ENCODE measurements at regions not wholly inside any gene's neighbourhood (a gene's known extent, or its start where the extent isn't known, plus 50 kb on each side); places are given as distances from the start of the nearest gene placed in this dataset.

GRCh38 chr19:29475469-29475868, 50.3 kb upstream of the VSTM2B start:
- ChIA-PET CTCF (interaction anchor here (2.3 kb wide), 2 partner anchors 20 to 53 kb away, joined by 7 to 9 read pairs; no protein-coding TSS in a partner anchor), POLR2A (no interaction called here)
- FAIRE-seq (no peak), DNase-seq (ENCODE audit: low read depth in 1 of 2, low spot score in 1 of 2) (no peak), ATAC-seq (no peak)
- 21% methylated on average over 12 of the region's 12 CpGs for WGBS (ENCODE audit: missing lambda C conversion rate)
- H3K4me3 ChIP-seq, result no peak overlapping the region
- H3K4me2 ChIP-seq, result no peak overlapping the region
- TF ChIP-seq KDM5A (IDR thresholded peaks at IDR 0.05) (no peak), MAZ (IDR thresholded peaks at IDR 0.05; ENCODE audit: borderline replicate concordance, low read depth, low read length) (no peak), BHLHE40 (IDR thresholded peaks at IDR 0.05; ENCODE audit: low read depth, low read length) (no peak), SMC3 (IDR thresholded peaks at IDR 0.05) (no peak), NPAS2 (CRISPR knock-in tag; IDR thresholded peaks at IDR 0.05; ENCODE audit: borderline replicate concordance) (no peak), JUNB (IDR thresholded peaks at IDR 0.05) (no peak), CBX8 (IDR thresholded peaks at IDR 0.05) (no peak), E2F6 (IDR thresholded peaks at IDR 0.05; ENCODE audit: borderline replicate concordance, low read depth) (no peak), ATOH8 (CRISPR knock-in tag; IDR thresholded peaks at IDR 0.05; ENCODE audit: low read depth) (no peak), ELK1 (IDR thresholded peaks at IDR 0.05; ENCODE audit: low read depth, low read length) (no peak), POLR2A (IDR thresholded peaks at IDR 0.05; ENCODE audit: low read length) (no peak), HOXA7 (CRISPR knock-in tag; IDR thresholded peaks at IDR 0.05) (no peak), EP300 (IDR thresholded peaks at IDR 0.05) (no peak), FOSL2 (IDR thresholded peaks at IDR 0.05) (no peak), FOSL2 (CRISPR knock-in tag; IDR thresholded peaks at IDR 0.05) (no peak), POLR2AphosphoS2 (conservative IDR thresholded peaks at IDR 0.05; ENCODE audit: low read length) (no peak), FOSB (CRISPR knock-in tag; IDR thresholded peaks at IDR 0.05) (no peak), HOXB5 (CRISPR knock-in tag; IDR thresholded peaks at IDR 0.05) (no peak), ZSCAN20 (CRISPR knock-in tag; IDR thresholded peaks at IDR 0.05) (no peak), EHMT2 (IDR thresholded peaks at IDR 0.05; ENCODE audit: low read depth) (no peak)
- 0 out of 3 replicates have a peak, but pooled peaks cover 2% of the 10 kb centered on the region for H3K9me3 ChIP-seq
- no peaks in the 10 kb centered on the region for H3K4me1 ChIP-seq
- H3K27ac ChIP-seq, result no peak overlapping the region

All from A549 (cell line).